T-helper 1 cell treated with Interleukin-12 subunit alpha and Interleukin-12 subunit beta and Interleukin-4 antibody, amounts not matched to agents 30 μg/mL and 1 μg/mL, for 36 hours (primary cell): ENCODE measurements at regions not wholly inside any gene's neighbourhood (a gene's known extent, or its start where the extent isn't known, plus 50 kb on each side); places are given as distances from the start of the nearest gene placed in this dataset.
"Not testable (repeated sequence)": the region's sequence is repeated elsewhere in the genome, so short reads cannot be mapped to it uniquely, and the experiment has no call there.

Source experiments
- H3K27ac Mint-ChIP-seq: one replicate; pipeline ENCODE4 v1.8.0; 2021; ENCODE audit warnings: mild to moderate bottlenecking, mixed read lengths
- H3K27me3 Mint-ChIP-seq: one replicate; pipeline ENCODE4 v1.8.0; 2021; ENCODE audit warnings: low read depth, mixed read lengths
- H3K36me3 Mint-ChIP-seq: one replicate; pipeline ENCODE4 v1.8.0; 2021; ENCODE audit warnings: low read depth, mixed read lengths
- H3K4me1 Mint-ChIP-seq: one replicate; pipeline ENCODE4 v1.8.0; 2021; ENCODE audit warnings: low read depth, mixed read lengths
- H3K4me3 Mint-ChIP-seq: one replicate; pipeline ENCODE4 v1.8.0; 2021; ENCODE audit warnings: mild to moderate bottlenecking, moderate library complexity, mixed read lengths
- H3K9me3 Mint-ChIP-seq: one replicate; pipeline ENCODE4 v1.8.0; 2021; ENCODE audit warnings: mixed read lengths

DNA sequence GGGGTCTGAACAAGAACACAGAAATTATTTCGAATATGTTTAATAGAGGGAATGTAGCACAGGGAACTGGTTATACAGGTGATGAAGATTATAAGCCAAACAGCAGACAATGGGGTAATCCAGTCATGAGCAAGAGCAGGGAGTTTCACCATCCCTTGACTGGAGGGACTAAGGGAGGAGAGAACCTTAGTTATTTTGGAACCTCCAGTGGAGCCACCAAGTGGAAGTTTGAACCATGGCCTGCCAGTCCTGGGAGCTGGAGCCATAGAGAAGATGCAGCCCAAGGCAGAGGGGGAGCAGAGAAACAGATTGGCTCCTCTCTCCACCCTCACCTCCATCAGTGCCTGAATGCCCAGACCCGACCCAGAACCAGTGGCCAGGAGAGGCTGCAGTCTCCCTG is 264.6 kb upstream of the RASGEF1B start:
- no peak overlapping the region for H3K4me3 Mint-ChIP-seq
- no peaks in the 10 kb centered on the region for H3K9me3 Mint-ChIP-seq
- H3K4me1 Mint-ChIP-seq, result no peaks in the 10 kb centered on the region
- no peaks in the 10 kb centered on the region for H3K36me3 Mint-ChIP-seq
- no peaks in the 10 kb centered on the region for H3K27me3 Mint-ChIP-seq
- H3K27ac Mint-ChIP-seq, result no peak overlapping the region

DNA sequence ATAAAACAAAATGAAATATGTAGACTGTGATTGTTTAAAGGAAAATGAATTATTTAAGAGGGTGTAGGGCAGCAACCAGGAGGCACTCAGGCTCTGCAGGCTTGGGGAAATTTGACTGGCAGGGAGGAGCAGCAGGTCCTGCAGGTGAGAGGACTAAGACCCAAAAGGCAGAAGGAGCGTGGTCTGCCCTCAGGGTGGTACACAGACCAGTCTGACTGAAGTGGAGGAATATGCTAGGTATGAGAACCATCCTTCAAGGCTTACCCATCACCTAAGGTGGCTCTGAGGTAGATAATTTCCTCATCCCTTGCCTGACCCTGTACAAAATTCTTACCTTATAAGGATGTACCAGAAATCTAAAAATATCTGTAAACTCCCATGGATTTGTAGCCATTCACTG is 261.3 kb upstream of the RASGEF1B start:
- Mint-ChIP-seq H3K27ac (no peak overlapping the region), H3K27me3 (peaks cover 4% of the 10 kb centered on the region), H3K4me1 (no peaks in the 10 kb centered on the region), H3K9me3 (no peaks in the 10 kb centered on the region), H3K36me3 (no peaks in the 10 kb centered on the region), H3K4me3 (no peak overlapping the region)

DNA sequence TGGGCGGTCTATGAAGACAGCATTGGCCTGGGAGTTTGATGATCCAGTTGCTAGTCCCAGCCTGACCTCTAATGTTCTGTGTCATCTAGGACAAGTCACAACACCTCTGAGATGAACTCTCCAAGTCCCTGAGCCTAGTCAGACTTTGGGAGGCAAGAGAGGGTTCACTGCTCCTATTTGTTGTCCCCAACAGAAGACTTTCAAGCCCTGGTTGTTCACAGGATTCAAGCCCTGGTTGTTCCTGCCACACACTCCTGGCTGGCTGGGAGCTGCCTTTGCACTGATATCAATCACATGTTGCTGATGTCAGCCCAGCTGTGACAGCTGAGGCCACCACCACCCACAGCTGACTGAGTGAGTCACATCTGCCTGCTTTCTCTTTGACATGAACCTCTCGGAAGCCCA is 253.2 kb upstream of the RASGEF1B start:
- H3K27me3 Mint-ChIP-seq, result peaks cover 11% of the 10 kb centered on the region
- H3K9me3 Mint-ChIP-seq, result no peaks in the 10 kb centered on the region
- no peak overlapping the region for H3K27ac Mint-ChIP-seq
- H3K4me3 Mint-ChIP-seq, result no peak overlapping the region
- H3K36me3 Mint-ChIP-seq, result no peaks in the 10 kb centered on the region
- peaks cover 5% of the 10 kb centered on the region for H3K4me1 Mint-ChIP-seq

DNA sequence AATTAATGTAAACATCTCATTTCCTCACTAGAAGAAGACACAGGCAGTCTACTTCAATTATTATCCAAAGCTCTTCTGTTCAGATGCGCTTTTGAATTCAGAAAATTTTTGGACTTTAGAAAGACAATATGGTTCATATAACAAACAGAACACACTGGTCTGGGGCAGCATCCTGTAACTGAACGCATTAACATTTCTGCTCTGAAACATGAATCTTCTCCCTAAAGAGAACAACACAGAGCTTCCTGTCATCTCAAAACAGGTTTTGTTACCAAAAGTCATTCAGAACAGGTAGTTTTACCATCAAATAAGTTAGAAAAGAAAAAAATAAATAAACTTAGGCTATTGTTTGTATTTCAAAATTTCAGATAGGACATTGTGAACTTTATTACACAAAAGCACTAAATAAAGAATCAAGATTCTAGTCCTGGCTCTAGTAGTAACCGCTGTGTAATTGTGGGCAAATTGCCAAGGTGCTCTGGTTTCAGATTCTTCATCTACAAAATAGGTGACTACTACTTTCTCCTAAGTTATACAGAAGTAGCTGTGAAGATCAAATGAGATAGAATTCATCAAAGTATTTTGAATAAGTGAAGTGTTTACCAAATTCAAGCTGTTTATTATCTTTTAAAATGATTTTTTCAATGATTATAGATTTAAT is 252.3 kb upstream of the RASGEF1B start:
- Mint-ChIP-seq H3K36me3 (no peaks in the 10 kb centered on the region), H3K4me1 (peaks cover 5% of the 10 kb centered on the region), H3K4me3 (no peak overlapping the region), H3K9me3 (no peaks in the 10 kb centered on the region), H3K27ac (no peak overlapping the region), H3K27me3 (peaks cover 10% of the 10 kb centered on the region)

DNA sequence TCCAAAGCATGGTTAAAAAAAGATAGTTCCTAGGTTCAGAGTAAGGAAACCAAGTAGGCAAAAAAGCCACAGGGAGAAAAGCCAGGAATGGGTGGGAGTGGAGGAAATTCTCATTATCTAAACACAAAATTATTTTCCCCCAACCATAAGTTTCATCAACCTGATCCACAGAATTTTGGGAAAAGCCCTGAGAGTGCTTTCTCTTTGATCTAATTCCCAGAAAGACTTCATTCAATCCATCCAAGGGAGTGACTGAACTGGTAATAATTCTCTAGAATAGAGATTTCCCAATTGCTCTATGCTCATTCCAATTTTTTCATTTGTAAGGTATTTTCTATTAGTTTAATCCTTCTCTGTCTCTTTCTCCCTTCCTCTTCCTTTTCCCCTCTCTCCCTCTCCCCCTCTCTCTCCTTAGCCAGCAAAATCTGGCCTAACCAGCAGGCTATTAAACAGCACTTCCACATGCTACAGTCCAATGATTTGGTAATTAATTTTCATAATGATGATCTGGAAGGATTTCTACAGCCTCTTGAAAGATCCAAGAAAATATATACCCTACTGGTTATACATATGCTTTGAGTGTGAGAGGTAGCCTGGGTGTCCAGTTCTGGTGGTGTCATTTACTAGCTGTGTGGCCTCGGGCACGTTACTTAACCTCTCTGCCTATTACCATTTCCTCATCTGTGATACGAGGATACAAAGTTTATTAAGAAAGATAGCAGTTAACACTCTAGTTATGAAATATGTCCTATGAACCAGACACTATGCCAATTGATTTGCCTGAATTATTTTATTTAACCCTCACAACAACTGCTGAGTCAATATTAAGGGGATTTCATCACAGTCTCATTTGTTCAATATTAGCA is 251.5 kb upstream of the RASGEF1B start:
- H3K27ac Mint-ChIP-seq, result no peak overlapping the region
- peaks cover 7% of the 10 kb centered on the region for H3K27me3 Mint-ChIP-seq
- no peaks in the 10 kb centered on the region for H3K36me3 Mint-ChIP-seq
- no peak overlapping the region for H3K4me3 Mint-ChIP-seq
- H3K4me1 Mint-ChIP-seq, result peaks cover 5% of the 10 kb centered on the region
- H3K9me3 Mint-ChIP-seq, result no peaks in the 10 kb centered on the region

DNA sequence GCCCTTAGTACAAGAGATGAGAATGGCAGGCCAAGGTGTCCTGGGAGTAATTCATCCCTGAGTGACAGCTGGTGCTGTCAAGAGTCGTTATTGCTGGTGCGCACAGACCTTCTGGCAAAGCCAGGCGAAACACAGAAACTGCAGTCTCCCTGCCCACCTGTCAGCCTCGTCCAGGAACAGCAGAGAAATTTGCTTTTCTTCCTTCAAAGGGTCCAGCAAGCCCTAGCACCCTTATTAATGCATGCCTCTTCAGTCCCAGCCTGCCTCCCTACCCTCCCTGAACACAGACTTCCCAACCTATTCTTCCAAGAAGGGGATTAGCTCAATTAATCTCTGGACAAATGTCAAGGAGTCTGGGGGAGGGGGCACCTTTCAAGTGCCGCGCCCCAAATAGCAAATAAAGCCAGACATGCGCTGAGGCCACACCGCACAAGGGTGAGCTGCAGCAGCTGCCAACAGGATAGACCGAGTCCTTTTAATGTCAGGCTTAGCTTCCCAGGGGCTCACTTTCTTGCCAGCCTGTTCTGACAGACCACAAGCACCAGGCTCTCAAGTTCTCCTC is 250.7 kb upstream of the RASGEF1B start:
- peaks cover 5% of the 10 kb centered on the region for H3K4me1 Mint-ChIP-seq
- H3K27ac Mint-ChIP-seq, result no peak overlapping the region
- H3K27me3 Mint-ChIP-seq, result peaks cover 7% of the 10 kb centered on the region
- H3K36me3 Mint-ChIP-seq, result no peaks in the 10 kb centered on the region
- no peak overlapping the region for H3K4me3 Mint-ChIP-seq
- H3K9me3 Mint-ChIP-seq, result no peaks in the 10 kb centered on the region

DNA sequence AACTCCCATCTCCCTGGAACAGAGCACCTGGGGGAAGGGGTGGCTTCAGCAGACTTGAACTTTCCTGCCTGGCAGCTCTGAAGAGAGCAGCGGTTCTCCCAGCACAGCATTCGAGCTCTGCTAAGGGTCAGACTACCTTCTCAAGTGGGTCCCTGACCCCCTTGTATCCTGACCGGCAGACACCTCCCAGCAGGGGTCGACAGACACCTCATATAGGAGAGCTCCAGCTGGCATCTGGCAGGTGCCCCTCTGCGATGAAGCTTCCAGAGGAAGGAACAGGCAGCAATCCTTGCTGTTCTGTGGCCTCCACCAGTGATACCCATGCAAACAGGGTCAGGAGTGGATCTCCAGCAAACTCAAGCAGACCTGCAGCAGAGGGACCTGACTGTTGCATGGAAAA is 244.1 kb upstream of the RASGEF1B start:
- H3K27ac Mint-ChIP-seq, result no peak overlapping the region
- no peaks in the 10 kb centered on the region for H3K36me3 Mint-ChIP-seq
- H3K9me3 Mint-ChIP-seq, result no peaks in the 10 kb centered on the region
- H3K27me3 Mint-ChIP-seq, result peaks cover 3% of the 10 kb centered on the region
- H3K4me3 Mint-ChIP-seq, result no peak overlapping the region
- no peaks in the 10 kb centered on the region for H3K4me1 Mint-ChIP-seq

DNA sequence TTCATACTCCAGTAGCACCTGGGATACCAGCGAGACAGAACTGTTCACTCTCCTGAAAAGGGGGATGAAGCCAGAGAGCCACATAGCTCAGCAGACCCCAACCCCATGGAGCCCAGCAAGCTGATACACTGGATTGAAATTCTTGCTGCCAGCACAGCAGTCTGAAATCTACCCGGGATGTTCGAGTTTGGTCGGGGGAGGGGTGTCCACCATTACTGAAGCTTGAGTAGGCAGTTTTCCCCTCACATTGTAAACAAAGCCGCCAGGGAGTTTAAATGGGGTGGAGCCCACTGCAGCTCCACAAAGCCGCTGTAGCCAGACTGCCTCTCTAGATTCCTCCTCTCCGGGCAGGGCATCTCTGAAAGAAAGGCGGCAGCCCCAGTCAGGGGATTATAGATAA is 243.7 kb upstream of the RASGEF1B start:
- H3K4me3 Mint-ChIP-seq, H3K9me3 Mint-ChIP-seq, H3K27me3 Mint-ChIP-seq, H3K4me1 Mint-ChIP-seq, H3K36me3 Mint-ChIP-seq, H3K27ac Mint-ChIP-seq: not testable (repeated sequence)

DNA sequence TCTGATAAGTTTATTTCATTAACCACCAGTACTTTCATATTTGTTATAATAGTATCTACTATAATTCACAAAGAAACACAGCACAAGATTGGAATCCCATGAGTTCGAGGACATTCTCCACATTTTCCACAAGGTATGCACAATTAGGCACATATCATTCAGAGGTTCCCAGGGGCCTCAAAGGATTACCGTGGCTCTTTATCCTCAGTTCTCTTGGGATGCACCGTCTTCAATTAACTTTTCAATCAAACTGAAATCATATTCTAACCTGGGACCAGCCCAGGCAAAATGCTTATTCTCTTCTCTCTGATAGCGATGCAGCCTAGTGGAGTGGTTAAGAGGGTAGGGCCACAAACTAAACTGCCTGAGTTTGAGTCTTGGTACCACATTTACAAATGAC is 242.6 kb upstream of the RASGEF1B start:
- Mint-ChIP-seq H3K4me3 (no peak overlapping the region), H3K36me3 (no peaks in the 10 kb centered on the region), H3K4me1 (no peaks in the 10 kb centered on the region), H3K9me3 (no peaks in the 10 kb centered on the region), H3K27me3 (peaks cover 3% of the 10 kb centered on the region), H3K27ac (no peak overlapping the region)

DNA sequence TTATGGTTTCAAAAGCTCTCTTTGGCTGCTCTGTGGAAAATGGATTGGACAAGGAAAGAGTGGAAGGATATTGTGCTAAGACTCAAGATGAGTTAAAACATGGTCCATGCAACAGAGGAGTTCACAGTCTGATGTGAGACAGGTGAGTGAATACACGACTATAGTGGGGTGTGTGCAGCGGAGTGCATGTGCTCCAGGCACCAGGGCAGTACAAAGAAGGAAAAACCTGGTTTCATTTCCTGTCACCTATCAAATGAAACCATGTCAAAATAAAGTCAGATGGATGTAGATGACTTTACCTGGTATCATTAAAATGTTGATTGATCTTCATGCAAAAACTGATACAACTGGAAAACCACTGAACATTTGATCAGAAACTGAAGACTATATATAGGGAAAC is 241.0 kb upstream of the RASGEF1B start:
- Mint-ChIP-seq H3K27me3 (peaks cover 3% of the 10 kb centered on the region), H3K27ac (no peak overlapping the region), H3K4me3 (no peak overlapping the region), H3K36me3 (no peaks in the 10 kb centered on the region), H3K9me3 (no peaks in the 10 kb centered on the region), H3K4me1 (no peaks in the 10 kb centered on the region)

DNA sequence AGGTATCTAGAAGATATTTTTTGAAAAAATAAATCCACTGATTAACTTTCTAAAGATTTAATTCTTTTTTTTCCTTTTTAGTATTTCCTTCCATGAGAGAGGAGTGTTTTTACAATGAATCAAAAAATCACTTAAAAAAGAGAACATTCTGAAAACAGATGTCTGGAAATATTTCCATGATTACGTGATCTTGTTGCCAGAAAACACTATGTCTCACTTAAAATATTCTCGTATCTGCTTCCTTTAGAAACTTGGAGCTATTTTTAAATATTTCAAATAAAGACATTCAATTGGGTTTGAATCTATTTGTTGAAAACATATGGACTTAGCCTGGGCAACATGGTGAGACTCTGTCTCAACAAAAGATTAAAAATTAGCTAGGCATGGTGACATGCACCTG is 232.8 kb upstream of the RASGEF1B start:
- H3K27ac Mint-ChIP-seq, result no peak overlapping the region
- H3K27me3 Mint-ChIP-seq, result no peaks in the 10 kb centered on the region
- no peaks in the 10 kb centered on the region for H3K9me3 Mint-ChIP-seq
- H3K4me1 Mint-ChIP-seq, result no peaks in the 10 kb centered on the region
- H3K4me3 Mint-ChIP-seq, result no peak overlapping the region
- no peaks in the 10 kb centered on the region for H3K36me3 Mint-ChIP-seq

DNA sequence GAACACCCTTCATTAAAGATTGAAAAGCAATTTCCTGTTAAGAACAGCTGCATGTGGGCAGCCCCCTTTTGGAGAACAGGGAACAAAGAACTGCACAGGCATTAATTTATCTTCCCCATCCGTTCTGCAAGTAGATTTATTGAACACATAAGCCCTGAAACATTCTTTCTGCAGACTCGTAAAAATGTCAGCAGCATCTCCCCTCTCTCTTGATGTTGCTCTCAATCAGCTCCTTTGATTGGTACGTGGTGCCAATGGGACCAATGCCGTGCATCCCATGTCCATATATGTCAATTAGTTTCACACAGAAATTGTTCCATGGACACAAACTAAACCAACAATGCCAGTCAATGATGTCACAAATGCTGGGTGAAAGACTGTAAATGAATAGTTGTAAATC is 228.5 kb upstream of the RASGEF1B start:
- Mint-ChIP-seq H3K27ac (no peak overlapping the region), H3K36me3 (no peaks in the 10 kb centered on the region), H3K9me3 (no peaks in the 10 kb centered on the region), H3K4me3 (no peak overlapping the region), H3K27me3 (no peaks in the 10 kb centered on the region), H3K4me1 (no peaks in the 10 kb centered on the region)

DNA sequence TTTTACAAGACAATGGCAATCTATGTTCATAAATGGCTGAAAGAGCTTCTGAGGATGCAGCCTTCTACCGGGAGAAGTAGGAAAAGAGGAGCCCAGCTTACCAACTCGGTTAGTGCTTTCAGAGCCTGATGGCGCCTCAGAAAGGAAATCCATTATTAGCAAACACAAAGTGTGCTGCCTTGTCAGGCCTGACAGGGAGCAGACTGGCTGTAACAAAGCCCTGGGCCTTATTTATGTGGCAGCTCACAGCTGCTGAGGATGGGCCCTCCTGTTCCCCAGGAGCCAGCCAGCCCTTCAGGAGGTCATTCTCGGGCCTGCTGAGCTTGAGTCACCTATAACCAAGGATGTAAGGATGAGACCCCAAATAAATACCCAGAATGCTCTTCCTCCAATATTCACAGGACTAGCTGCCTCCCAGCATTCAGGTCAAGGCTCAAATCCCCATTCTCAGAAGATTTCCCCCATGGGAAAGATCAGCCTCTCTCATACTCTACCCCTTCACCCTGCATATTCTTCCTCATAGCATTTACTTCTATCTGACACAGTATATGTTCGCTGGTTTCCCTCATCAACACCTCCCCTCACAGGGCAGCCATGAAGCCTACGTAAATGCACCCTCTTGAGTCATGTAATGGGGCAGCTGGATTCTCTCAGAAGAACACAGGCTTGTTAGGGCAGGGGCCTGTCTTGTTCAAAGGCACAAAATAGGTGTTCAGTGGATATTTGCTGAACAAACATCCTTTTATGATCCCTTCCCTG is 227.0 kb upstream of the RASGEF1B start:
- no peaks in the 10 kb centered on the region for H3K36me3 Mint-ChIP-seq
- no peaks in the 10 kb centered on the region for H3K9me3 Mint-ChIP-seq
- H3K4me3 Mint-ChIP-seq, result no peak overlapping the region

DNA sequence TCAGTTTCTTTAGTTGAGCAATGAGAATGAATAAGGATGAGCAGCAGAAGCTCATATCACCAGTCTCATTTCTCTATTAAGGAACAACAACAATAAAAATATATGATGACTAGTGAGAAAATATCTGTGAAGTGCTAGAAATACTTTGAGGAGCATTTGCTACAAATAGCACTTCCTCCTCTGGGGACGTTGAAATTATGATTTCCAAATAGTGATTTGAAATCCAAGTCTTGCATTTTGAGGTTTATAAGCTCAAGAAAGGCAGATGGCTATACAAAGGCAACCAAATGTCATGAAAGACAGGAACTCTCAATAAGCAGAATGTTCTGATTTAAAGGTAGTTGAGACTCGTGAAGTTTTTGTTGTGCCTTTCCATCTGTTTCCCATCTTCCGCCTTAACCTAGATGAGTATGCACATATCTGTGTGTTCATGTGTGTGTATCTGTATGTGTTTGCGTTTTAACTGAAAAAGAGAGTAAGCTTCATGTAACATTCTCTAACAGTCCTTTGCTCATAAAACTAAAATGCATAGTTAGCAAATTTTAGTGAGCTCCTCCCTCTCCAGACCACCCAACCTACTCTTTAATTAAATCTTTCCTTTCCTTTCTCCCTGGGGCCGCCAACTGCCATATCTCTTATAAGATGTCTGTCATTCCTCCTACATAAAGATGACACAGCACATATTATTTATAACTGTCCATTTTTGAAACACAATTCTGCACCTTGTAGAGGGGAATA is 222.6 kb upstream of the RASGEF1B start:
- H3K27me3 Mint-ChIP-seq, result peaks cover 5% of the 10 kb centered on the region
- no peaks in the 10 kb centered on the region for H3K36me3 Mint-ChIP-seq
- H3K4me3 Mint-ChIP-seq, result no peak overlapping the region
- no peaks in the 10 kb centered on the region for H3K4me1 Mint-ChIP-seq
- no peak overlapping the region for H3K27ac Mint-ChIP-seq
- no peaks in the 10 kb centered on the region for H3K9me3 Mint-ChIP-seq

More for the DNA sequence above, 227.0 kb upstream of the RASGEF1B start:
- Mint-ChIP-seq H3K4me1 (no peaks in the 10 kb centered on the region), H3K27ac (no peak overlapping the region), H3K27me3 (peaks cover 5% of the 10 kb centered on the region)
